ENCODE measurements at regions not wholly inside any gene's neighbourhood (a gene's known extent, or its start where the extent isn't known, plus 50 kb on each side); places are given as distances from the start of the nearest gene placed in this dataset.

DNA sequence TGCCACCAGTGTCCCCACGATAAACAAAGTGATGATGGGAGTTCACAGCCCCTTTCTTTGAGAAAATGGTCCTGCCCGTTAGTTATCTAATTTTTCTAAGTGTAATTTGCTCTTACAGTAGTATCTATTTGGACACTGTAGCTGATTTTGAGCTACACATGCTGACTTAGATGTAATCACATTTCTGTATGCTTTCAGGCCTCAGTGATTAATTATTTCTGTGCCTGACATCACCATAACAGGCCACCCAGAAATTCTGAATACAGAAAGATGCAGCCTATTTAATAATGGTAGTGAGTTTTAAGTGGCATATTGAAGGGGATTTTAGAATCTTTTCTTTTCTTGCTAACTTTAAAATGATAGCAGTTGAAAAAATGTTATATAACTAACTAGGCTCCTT lies 147.6 kb upstream of the ANXA10 start (continued):
- TF ChIP-seq GTF2F1 (IDR thresholded peaks at IDR 0.05; ENCODE audit: borderline replicate concordance, low read depth, low read length): no peak
- TF ChIP-seq EGR1 (IDR thresholded peaks at IDR 0.05; ENCODE audit: borderline replicate concordance, low read depth, low read length): no peak
